LHCN-M2 (cell line): ENCODE measurements at regions not wholly inside any gene's neighbourhood (a gene's known extent, or its start where the extent isn't known, plus 50 kb on each side); places are given as distances from the start of the nearest gene placed in this dataset.
"Not testable (repeated sequence)": the region's sequence is repeated elsewhere in the genome, so short reads cannot be mapped to it uniquely, and the experiment has no call there.

ENCODE experiments used
- DNase-seq: peaks from one replicate; pipeline ENCODE4 v3.0.0-alpha.2; 2012; ENCODE audit warnings: low read depth

- no peak for DNase-seq
These were observed 738.2 kb downstream of the CD109 start for GRCh38 chr6:74434171-74434570.

GRCh38 chr6:74431873-74432580 lies 736.0 kb downstream of the CD109 start:
- peak; percentile 33 for DNase-seq

GRCh38 chr6:74420221-74420620 lies 724.2 kb downstream of the CD109 start:
- no peak for DNase-seq

DNA sequence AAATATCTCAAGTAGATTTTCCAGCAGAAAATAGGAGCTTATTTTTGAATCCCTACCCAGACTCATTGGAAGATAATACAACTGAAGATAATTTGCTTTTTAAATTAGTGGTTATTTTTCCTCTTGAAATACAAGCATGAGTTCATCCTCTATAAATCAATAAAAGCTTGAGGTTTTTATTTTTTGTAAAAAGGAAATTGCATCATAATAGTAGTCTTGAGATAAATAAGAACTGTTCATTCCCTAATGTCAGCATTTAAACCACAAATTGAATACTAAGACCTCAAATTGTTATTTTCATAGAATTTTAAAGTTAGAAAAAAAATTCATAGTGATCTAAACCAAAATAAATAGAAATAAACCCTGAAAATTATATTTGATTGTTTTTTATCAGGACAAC lies 719.1 kb downstream of the CD109 start:
- no peak for DNase-seq

DNA sequence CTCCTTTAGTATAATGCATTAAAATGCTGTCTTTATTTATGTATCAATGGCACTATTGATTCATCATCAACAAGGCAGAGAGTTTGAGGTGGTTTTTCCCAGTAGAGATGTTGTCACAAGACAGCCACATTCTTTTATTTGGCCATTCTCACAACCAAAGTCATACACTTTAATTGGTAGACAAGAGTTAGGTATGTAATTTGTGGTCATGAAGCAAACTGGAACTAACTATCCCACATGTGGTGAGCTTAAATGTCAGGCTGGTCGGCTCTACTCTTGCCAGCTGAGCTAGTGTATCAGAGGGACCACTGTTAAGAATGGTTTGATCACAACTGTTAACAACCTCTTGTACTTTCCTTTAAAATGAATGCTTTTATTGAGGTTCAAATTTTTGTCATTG lies 714.6 kb downstream of the CD109 start:
- peak; percentile 44 for DNase-seq

GRCh38 chr6:74409447-74409846 lies 713.4 kb downstream of the CD109 start:
- DNase-seq = peak; percentile 75

DNA sequence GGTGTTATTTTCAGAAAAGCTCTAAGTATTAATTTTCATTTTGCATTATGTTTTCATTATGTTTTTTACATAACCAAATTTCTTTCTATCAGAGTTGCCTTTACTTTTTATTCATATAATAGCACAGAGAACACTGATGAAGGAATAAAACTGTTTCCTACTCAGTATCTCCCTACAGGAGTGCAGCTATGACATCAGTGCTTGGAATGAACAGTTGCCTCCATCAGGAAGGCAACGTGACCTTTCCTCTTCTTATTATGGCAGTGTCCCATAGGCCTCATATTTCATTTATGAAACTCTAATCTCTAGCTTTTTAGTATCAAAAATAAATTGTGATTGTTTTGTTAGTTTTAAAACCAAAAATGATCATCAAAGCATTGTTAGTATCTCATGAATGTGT lies 712.8 kb downstream of the CD109 start:
- no peak for DNase-seq

- DNase-seq = no peak
These were observed 708.4 kb downstream of the CD109 start for GRCh38 chr6:74404366-74404765.

DNA sequence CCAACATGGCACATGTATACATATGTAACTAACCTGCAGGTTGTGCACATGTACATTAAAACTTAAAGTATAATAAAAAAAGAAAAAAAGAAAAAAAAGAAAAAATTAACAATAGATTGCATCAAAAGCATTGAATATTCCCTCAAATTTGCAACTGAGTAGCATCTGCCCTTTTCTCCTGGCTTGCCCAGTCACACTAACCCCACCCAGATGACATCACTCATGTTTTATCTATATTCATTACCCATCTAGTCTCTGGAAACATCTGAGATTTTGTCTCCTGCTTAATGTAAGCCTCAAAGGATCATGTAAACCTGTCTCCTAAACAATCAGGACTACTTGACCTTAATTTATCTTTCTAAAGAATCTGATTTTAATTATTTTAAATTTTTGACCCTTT lies 706.8 kb downstream of the CD109 start:
- no peak for DNase-seq

DNA sequence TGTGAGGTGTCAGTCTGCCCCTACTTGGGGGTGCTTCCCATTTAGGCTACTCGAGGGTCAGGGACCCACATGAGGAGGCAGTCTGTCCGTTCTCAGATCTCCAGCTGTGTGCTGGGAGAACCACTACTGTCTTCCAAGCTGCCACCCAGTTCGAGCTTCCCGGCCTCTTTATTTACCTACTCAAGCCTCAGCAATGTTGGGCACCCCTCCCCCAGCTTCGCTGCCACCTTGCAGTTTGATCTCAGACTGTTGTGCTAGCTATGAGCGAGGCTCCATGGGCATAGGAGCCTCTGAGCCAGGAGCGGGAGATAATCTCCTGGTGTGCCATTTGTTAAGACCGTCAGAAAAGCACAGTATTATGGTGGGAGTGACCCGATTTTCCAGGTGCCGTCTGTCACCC lies 682.4 kb downstream of the CD109 start:
- not testable (repeated sequence) for DNase-seq

DNA sequence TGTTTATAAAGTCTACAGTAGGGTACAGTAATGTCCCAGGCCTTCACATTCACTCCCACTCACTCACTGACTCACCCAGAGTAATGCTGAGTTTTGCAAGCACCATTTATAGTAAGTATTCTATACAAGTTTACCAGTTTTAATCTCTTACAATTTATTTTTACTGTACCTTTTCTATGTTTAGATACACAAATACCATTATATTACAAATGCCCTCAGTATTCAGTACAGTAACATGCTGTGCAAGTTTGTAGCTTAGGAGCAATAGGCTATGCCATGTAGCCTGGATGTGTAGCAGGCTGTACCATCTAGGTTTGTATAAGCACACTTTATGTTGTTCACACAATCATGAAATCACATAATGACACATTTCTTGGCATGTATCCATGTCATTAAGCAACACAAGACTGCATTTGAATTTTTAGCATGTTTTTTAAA lies 673.6 kb downstream of the CD109 start:
- DNase-seq = peak; percentile 66

- DNase-seq = no peak
These were observed 672.7 kb downstream of the CD109 start for GRCh38 chr6:74368746-74369145.

- DNase-seq = peak; percentile 41
These were observed 670.6 kb downstream of the CD109 start for GRCh38 chr6:74366634-74367033.

GRCh38 chr6:74362391-74362790 lies 666.4 kb downstream of the CD109 start:
- DNase-seq = no peak

GRCh38 chr6:74357321-74357720 lies 661.3 kb downstream of the CD109 start:
- peak; percentile 66 for DNase-seq

DNA sequence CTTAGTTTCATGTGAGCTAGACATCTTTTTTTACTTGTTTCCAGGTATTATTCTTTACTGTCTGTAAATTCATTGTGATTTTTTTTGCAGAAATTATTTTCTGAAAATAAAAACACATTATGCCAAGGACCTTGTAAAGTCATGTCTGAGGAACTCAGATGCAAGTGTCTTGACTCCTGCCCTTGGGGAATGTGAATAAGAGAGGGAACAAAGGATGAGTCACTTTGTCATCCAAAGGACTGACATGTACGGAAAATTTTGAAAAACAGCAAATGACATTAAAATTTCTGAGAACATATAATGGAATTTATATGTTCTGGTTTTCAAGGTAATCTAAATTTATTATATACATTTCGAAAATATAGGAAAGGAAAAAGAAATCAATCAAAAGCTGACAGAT lies 660.4 kb downstream of the CD109 start:
- DNase-seq = peak; percentile 50

GRCh38 chr6:74346936-74347535 lies 651.0 kb downstream of the CD109 start:
- no peak for DNase-seq

GRCh38 chr6:74343804-74344203 lies 647.8 kb downstream of the CD109 start:
- no peak for DNase-seq

DNA sequence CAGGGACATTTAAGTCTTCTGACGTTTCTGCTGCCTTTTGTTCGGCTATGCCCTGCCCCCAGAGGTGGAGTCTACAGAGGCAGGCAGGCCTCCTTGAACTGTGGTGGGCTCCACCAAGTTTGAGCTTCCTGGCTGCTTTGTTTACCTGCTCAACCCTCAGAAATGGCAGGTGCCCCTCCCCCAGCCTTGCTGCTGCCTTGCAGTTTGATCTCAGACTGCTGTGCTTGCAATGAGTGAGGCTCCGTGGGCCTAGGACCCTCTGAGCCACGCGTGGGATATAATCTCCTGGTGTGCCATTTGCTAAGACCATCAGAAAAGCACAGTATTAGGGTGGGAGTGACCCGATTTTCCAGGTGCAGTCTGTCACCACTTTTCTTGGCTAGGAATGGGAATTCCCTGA lies 647.3 kb downstream of the CD109 start:
- not testable (repeated sequence) for DNase-seq

GRCh38 chr6:74334722-74335121 lies 638.7 kb downstream of the CD109 start:
- no peak for DNase-seq

DNA sequence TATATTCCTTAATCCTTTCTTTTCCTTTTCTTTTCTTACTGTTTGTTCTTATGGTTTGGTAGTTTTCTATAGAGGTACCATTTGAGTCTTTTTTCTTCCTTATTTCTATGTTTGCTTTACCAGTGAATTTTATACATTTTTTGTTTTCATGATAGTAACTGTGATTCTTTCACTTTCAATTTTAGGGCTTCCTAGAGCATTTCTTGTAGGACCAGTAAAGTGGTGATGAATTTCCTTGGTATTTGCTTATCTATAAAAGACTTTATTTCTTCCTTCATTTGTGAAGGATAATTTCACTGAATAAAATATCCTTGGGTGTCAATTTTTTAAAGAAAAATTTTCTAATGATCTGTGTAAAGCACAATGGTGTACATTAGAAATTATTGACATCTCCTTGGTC lies 637.4 kb downstream of the CD109 start:
- no peak for DNase-seq

- DNase-seq = no peak
These were observed 624.7 kb downstream of the CD109 start for GRCh38 chr6:74320715-74321114.

- no peak for DNase-seq
These were observed 624.1 kb downstream of the CD109 start for GRCh38 chr6:74320074-74320473.

- DNase-seq = no peak
These were observed 623.3 kb downstream of the CD109 start for GRCh38 chr6:74319292-74319691.
